Panc1 (cell line): ENCODE measurements at regions not wholly inside any gene's neighbourhood (a gene's known extent, or its start where the extent isn't known, plus 50 kb on each side); places are given as distances from the start of the nearest gene placed in this dataset.

Experiments used
- ATAC-seq: fragments of 200-7000 bp; cut with Tn5 transposase; 2 replicates; pipeline ENCODE4 v1.9.1; 2020; ENCODE audit warnings: mild to moderate bottlenecking, moderate library complexity
- BruUV-seq: library from RNA; stranded (reverse); fragments of 400-500 nt; replicated peaks from 2 replicates; lab custom pipeline; 2021; lab: Mats Ljungman, UMichigan
- CTCF ChIA-PET: fragments of 300-600 bp; sonication (Branson Sonifier 250); formaldehyde crosslinking; loops from one replicate; lab custom pipeline; 2022; ENCODE audit warnings: antibody characterized with exemption; lab: Charles Lee
- POLR2A ChIA-PET: fragments of 300-600 bp; sonication (Branson Sonifier 250); formaldehyde crosslinking; loops from one replicate; lab custom pipeline; 2022; ENCODE audit warnings: antibody characterized with exemption; lab: Charles Lee
- DNase-seq: peaks from one replicate; pipeline ENCODE4 v3.0.0-alpha.2; 2010; ENCODE audit warnings: low read depth, low spot score
- H3K27ac ChIP-seq: 2 replicates; pipeline ENCODE4 v1.5.1; 2011; ENCODE audit warnings: mild to moderate bottlenecking, low read length, inconsistent platforms
- H3K27me3 ChIP-seq: fragments of 200-500 bp; sonication (Bioruptor generic); 2 replicates; pipeline ENCODE4 v1.6.0; 2014; ENCODE audit warnings: low read length, inconsistent platforms; ENCODE audit not compliant: control insufficient read depth, insufficient read depth
- H3K36me3 ChIP-seq: fragments of 200-500 bp; sonication (Bioruptor generic); 2 replicates; pipeline ENCODE4 v1.5.1; 2014; ENCODE audit warnings: inconsistent platforms, mild to moderate bottlenecking, low read length, moderate library complexity; ENCODE audit not compliant: control insufficient read depth, insufficient read depth
- H3K4me1 ChIP-seq: 2 replicates; pipeline ENCODE4 v1.5.1; 2011; ENCODE audit warnings: inconsistent platforms, mild to moderate bottlenecking, low read length, moderate library complexity; ENCODE audit not compliant: control insufficient read depth, insufficient read depth
- H3K4me3 ChIP-seq, 2 experiments: 2 replicates each; pipeline ENCODE4 v1.5.1; 2011 to 2012; ENCODE audit warnings: low read depth in 2 of 2, low read length in 2 of 2, mild to moderate bottlenecking in 2 of 2, inconsistent platforms in 1 of 2, moderate library complexity in 1 of 2
- H3K9me3 ChIP-seq: fragments of 200-500 bp; sonication (Bioruptor generic); 2 replicates; pipeline ENCODE4 v1.5.1; 2014; ENCODE audit warnings: low read depth, mild to moderate bottlenecking, inconsistent platforms, low read length, moderate library complexity; ENCODE audit not compliant: control insufficient read depth, insufficient read depth
- POLR2AphosphoS5 ChIP-seq: IDR thresholded peaks from 2 replicates; pipeline ENCODE4 v1.6.1; 2012; ENCODE audit warnings: mild to moderate bottlenecking, low read depth, low read length, moderate library complexity
- SIN3A ChIP-seq: IDR thresholded peaks from 2 replicates; pipeline ENCODE4 v1.6.1; 2012; ENCODE audit warnings: low read depth, mild to moderate bottlenecking, low read length, moderate library complexity, borderline replicate concordance; ENCODE audit not compliant: insufficient read depth
- TCF7L2 ChIP-seq: IDR thresholded peaks from 2 replicates; pipeline ENCODE4 v1.6.1; 2011; ENCODE audit warnings: mild to moderate bottlenecking, low read depth, low read length, inconsistent platforms
- in situ Hi-C: cut with HindIII; loops from 2 replicates; pipeline ENCODE4 v1.10.0; 2016; ENCODE audit warnings: low sequenced_read_pairs, low pct_unique_long_range_greater_than_20kb
- intact Hi-C: fragments of 100-400 bp; cut with micrococcal nuclease; formaldehyde crosslinking; loops from one replicate; pipeline ENCODE4 v1.10.0; 2022; ENCODE audit not compliant: unreplicated experiment
- TF ChIP-seq, protein P1 (sequence below): fragments of 450-650 bp; IDR thresholded peaks from 2 replicates; pipeline ENCODE4 v1.5.1; 2017; ENCODE audit warnings: mild to moderate bottlenecking
- TF ChIP-seq, protein P2 (sequence below), 2 experiments: IDR thresholded peaks; 2 replicates each; pipeline ENCODE4 v1.6.1; 2011 to 2012; ENCODE audit warnings: low read depth in 2 of 2, control low read depth in 1 of 2, low read length in 1 of 2, mild to moderate bottlenecking in 1 of 2, moderate library complexity in 1 of 2; ENCODE audit not compliant: insufficient read depth in 1 of 2

DNA sequence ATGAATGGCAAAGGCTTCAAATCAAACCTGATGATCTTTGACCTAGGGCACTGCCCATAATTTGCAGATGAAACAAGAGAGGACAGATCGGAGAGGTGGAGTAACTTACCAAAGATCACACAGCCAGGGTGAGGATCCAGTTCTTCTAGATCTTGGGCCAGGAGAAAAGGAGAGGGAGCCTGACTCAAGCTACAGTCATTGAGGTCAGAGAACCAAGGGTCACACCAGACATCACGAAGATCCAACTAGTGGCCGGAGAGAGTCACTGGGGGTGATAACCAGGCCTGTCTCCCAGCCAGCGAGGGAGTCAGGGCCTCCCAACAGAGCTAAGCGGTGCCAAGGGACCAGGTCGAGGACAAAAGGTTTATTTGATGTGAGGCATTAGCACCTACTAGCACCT lies 115.0 kb downstream of the RIPK4 start:
- DNase-seq (no peak), ATAC-seq (peak; percentile 46; the same call in 1 of the 2 replicates)
- peaks cover 12% of the 10 kb centered on the region for H3K4me1 ChIP-seq
- TF ChIP-seq, protein P1, sequence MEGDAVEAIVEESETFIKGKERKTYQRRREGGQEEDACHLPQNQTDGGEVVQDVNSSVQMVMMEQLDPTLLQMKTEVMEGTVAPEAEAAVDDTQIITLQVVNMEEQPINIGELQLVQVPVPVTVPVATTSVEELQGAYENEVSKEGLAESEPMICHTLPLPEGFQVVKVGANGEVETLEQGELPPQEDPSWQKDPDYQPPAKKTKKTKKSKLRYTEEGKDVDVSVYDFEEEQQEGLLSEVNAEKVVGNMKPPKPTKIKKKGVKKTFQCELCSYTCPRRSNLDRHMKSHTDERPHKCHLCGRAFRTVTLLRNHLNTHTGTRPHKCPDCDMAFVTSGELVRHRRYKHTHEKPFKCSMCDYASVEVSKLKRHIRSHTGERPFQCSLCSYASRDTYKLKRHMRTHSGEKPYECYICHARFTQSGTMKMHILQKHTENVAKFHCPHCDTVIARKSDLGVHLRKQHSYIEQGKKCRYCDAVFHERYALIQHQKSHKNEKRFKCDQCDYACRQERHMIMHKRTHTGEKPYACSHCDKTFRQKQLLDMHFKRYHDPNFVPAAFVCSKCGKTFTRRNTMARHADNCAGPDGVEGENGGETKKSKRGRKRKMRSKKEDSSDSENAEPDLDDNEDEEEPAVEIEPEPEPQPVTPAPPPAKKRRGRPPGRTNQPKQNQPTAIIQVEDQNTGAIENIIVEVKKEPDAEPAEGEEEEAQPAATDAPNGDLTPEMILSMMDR = no peak
- TF ChIP-seq, protein P2, sequence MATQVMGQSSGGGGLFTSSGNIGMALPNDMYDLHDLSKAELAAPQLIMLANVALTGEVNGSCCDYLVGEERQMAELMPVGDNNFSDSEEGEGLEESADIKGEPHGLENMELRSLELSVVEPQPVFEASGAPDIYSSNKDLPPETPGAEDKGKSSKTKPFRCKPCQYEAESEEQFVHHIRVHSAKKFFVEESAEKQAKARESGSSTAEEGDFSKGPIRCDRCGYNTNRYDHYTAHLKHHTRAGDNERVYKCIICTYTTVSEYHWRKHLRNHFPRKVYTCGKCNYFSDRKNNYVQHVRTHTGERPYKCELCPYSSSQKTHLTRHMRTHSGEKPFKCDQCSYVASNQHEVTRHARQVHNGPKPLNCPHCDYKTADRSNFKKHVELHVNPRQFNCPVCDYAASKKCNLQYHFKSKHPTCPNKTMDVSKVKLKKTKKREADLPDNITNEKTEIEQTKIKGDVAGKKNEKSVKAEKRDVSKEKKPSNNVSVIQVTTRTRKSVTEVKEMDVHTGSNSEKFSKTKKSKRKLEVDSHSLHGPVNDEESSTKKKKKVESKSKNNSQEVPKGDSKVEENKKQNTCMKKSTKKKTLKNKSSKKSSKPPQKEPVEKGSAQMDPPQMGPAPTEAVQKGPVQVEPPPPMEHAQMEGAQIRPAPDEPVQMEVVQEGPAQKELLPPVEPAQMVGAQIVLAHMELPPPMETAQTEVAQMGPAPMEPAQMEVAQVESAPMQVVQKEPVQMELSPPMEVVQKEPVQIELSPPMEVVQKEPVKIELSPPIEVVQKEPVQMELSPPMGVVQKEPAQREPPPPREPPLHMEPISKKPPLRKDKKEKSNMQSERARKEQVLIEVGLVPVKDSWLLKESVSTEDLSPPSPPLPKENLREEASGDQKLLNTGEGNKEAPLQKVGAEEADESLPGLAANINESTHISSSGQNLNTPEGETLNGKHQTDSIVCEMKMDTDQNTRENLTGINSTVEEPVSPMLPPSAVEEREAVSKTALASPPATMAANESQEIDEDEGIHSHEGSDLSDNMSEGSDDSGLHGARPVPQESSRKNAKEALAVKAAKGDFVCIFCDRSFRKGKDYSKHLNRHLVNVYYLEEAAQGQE (IDR thresholded peaks at IDR 0.05; ENCODE audit: insufficient read depth in 1 of 2, low read depth in 2 of 2, low read length in 1 of 2) = no peak
- no peak for TF ChIP-seq POLR2AphosphoS5
- no peak for TF ChIP-seq TCF7L2
- no peak for TF ChIP-seq SIN3A
- no peak overlapping the region for H3K4me3 ChIP-seq
- intact Hi-C loops (no loop called here), in situ Hi-C loops (no loop called here)
- H3K9me3 ChIP-seq = no peaks in the 10 kb centered on the region
- BruUV-seq = no TSS peak
- no peaks in the 10 kb centered on the region for H3K27me3 ChIP-seq
- no peaks in the 10 kb centered on the region for H3K36me3 ChIP-seq
- POLR2A ChIA-PET = no interaction called here
- CTCF ChIA-PET = no interaction called here
- peak overlapping the region; percentile 59; the same call in 1 of the 2 replicates for H3K27ac ChIP-seq

DNA sequence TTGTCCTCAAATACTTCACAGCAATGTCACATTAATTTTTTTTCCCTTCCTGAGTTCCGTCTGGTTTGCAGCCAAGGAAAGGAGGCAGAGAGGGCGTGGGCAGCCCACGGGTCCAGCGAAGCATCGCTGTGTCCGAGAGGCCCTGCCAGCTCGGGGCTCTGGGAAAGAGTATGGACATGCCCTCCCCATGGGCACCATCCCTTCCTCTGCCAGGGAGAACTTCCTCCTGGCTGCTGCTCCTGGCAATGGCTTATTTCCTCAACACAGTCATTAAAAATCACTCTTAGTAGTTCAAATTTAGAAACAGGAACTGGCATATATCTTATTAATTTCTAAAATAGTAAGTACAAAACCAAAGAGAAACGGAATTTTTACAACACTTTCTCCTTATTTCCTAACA lies 115.4 kb downstream of the RIPK4 start:
- CTCF ChIA-PET = no interaction called here
- DNase-seq (no peak), ATAC-seq (no peak)
- BruUV-seq = no TSS peak
- intact Hi-C loops (no loop called here), in situ Hi-C loops (no loop called here)
- Histone ChIP-seq H3K36me3 (no peaks in the 10 kb centered on the region), H3K9me3 (no peaks in the 10 kb centered on the region), H3K27ac (peak overlapping the region; percentile 59; the same call in 1 of the 2 replicates), H3K27me3 (no peaks in the 10 kb centered on the region), H3K4me1 (peaks cover 12% of the 10 kb centered on the region), H3K4me3 (no peak overlapping the region)
- POLR2A ChIA-PET = no interaction called here
- TF ChIP-seq POLR2AphosphoS5 (no peak), TCF7L2 (no peak), SIN3A (no peak)
- TF ChIP-seq, protein P2 (IDR thresholded peaks at IDR 0.05; ENCODE audit: insufficient read depth in 1 of 2, low read depth in 2 of 2, low read length in 1 of 2) = no peak
- TF ChIP-seq, protein P1 = no peak
